H1 (cell line): ENCODE measurements at regions not wholly inside any gene's neighbourhood (a gene's known extent, or its start where the extent isn't known, plus 50 kb on each side); places are given as distances from the start of the nearest gene placed in this dataset.

Experiments
- CTCF ChIA-PET: fragments of 300-600 bp; sonication (Branson Sonifier 250); formaldehyde crosslinking; loops from one replicate; lab custom pipeline; 2021; ENCODE audit not compliant: partially characterized antibody; lab: Charles Lee
- POLR2A ChIA-PET: fragments of 300-600 bp; sonication (Branson Sonifier 250); formaldehyde crosslinking; loops from one replicate; lab custom pipeline; 2021; ENCODE audit warnings: inconsistent platforms; ENCODE audit not compliant: partially characterized antibody; lab: Charles Lee
- DNase-seq, 2 experiments: peaks; one replicate each; pipeline versions ENCODE4 v3.0.0 to v3.0.0-alpha.2; 2010 to 2022; ENCODE audit warnings: low spot score in 2 of 2, low read depth in 1 of 2, mixed read lengths in 1 of 2
- FAIRE-seq: peaks from 2 replicates; lab custom pipeline; 2011; peaks lifted over from hg19 to GRCh38; lab: Jason Lieb, UNC
- H2AFZ ChIP-seq: 2 replicates; pipeline ENCODE4 v1.8.1; 2012; ENCODE audit warnings: low read length, inconsistent platforms
- H2AK5ac ChIP-seq: 2 replicates; pipeline ENCODE4 v1.6.1; 2013; ENCODE audit warnings: low read depth, low read length
- H2BK120ac ChIP-seq: replicated peaks from 2 replicates; pipeline ENCODE3; 2013; ENCODE audit warnings: low read depth, low read length, inconsistent platforms
- H2BK12ac ChIP-seq: 2 replicates; pipeline ENCODE4 v1.6.1; 2013; ENCODE audit warnings: low read depth, low read length
- H2BK15ac ChIP-seq: 2 replicates; pipeline ENCODE4 v1.6.1; 2013; ENCODE audit warnings: low read length
- H2BK20ac ChIP-seq: 2 replicates; pipeline ENCODE4 v1.6.1; 2013; ENCODE audit warnings: low read length
- H2BK5ac ChIP-seq: 2 replicates; pipeline ENCODE4 v1.6.1; 2013; ENCODE audit warnings: low read depth, low read length
- H3K14ac ChIP-seq: 2 replicates; pipeline ENCODE4 v1.6.1; 2013; ENCODE audit warnings: inconsistent platforms; ENCODE audit not compliant: insufficient read length
- H3K18ac ChIP-seq: 2 replicates; pipeline ENCODE4 v1.6.1; 2013; ENCODE audit warnings: low read length; ENCODE audit errors: extremely low read depth
- H3K23ac ChIP-seq: 2 replicates; pipeline ENCODE4 v1.6.1; 2013; ENCODE audit warnings: inconsistent platforms; ENCODE audit not compliant: insufficient read length
- H3K23me2 ChIP-seq: 2 replicates; pipeline ENCODE4 v1.6.1; 2013; ENCODE audit warnings: low read depth, low read length
- H3K27ac ChIP-seq: 2 replicates; pipeline ENCODE4 v1.6.1; 2011; ENCODE audit warnings: low read depth, low read length, inconsistent platforms
- H3K27me3 ChIP-seq, 4 experiments: replicated peaks in 1 of 4; 1 replicate in 1 of 4; 2 replicates in 3 of 4; pipeline versions ENCODE4 v1.6.1 to v1.8.1; 2011 to 2013; ENCODE audit warnings: low read length in 3 of 4, mild to moderate bottlenecking in 3 of 4, inconsistent platforms in 2 of 4, mixed read lengths in 2 of 4, moderate library complexity in 1 of 4; ENCODE audit not compliant: control insufficient read depth in 3 of 4, insufficient read depth in 3 of 4; ENCODE audit errors: extremely low read depth in 1 of 4
- H3K36me3 ChIP-seq, 4 experiments: 2 replicates each; pipeline versions ENCODE4 v1.6.1 to v1.8.1; 2011 to 2013; ENCODE audit warnings: mild to moderate bottlenecking in 4 of 4, low read length in 3 of 4, moderate library complexity in 2 of 4, control low read depth in 1 of 4, inconsistent platforms in 1 of 4; ENCODE audit not compliant: insufficient read depth in 4 of 4, control insufficient read depth in 2 of 4
- H3K4ac ChIP-seq: replicated peaks from 2 replicates; pipeline ENCODE3; 2013; ENCODE audit warnings: low read length, low read depth, mixed read lengths, inconsistent platforms; ENCODE audit not compliant: insufficient read length
- H3K4me1 ChIP-seq, 4 experiments: replicated peaks in 1 of 4; 1 replicate in 1 of 4; 2 replicates in 3 of 4; pipeline versions ENCODE4 v1.6.1 to v1.8.1; 2011 to 2013; ENCODE audit warnings: low read length in 3 of 4, inconsistent platforms in 2 of 4, mixed read lengths in 1 of 4; ENCODE audit not compliant: insufficient read depth in 4 of 4, control insufficient read depth in 3 of 4
- H3K4me2 ChIP-seq, 2 experiments: 2 replicates each; pipeline versions ENCODE4 v1.6.1 to v1.8.1; 2011 to 2013; ENCODE audit warnings: low read depth in 2 of 2, low read length in 2 of 2, control low read depth in 1 of 2, inconsistent platforms in 1 of 2, mild to moderate bottlenecking in 1 of 2; ENCODE audit not compliant: insufficient read depth in 1 of 2
- H3K4me3 ChIP-seq, 4 experiments: fragments of 200-600, 300-600 bp in 1 of 4; sonication (generic), shearing (Covaris generic), sonication (Bioruptor Twin) in 1 of 4; 2 replicates each; pipeline versions ENCODE4 v1.5.1 to v1.8.1; 2011 to 2016; ENCODE audit warnings: low read length in 4 of 4, low read depth in 3 of 4, control low read depth in 2 of 4, inconsistent platforms in 2 of 4, mild to moderate bottlenecking in 2 of 4, mixed read lengths in 1 of 4, moderate library complexity in 1 of 4; ENCODE audit not compliant: insufficient read depth in 2 of 4; ENCODE audit errors: extremely low read depth in 1 of 4
- H3K56ac ChIP-seq: replicated peaks from 2 replicates; pipeline ENCODE3; 2013; ENCODE audit warnings: low read depth, mild to moderate bottlenecking, mixed read lengths, low read length, inconsistent platforms; ENCODE audit not compliant: insufficient read length
- H3K79me1 ChIP-seq: 2 replicates; pipeline ENCODE4 v1.6.1; 2013; ENCODE audit warnings: low read depth, low read length, control low read depth
- H3K79me2 ChIP-seq, 2 experiments: 2 replicates each; pipeline versions ENCODE4 v1.6.1 to v1.8.1; 2012 to 2013; ENCODE audit warnings: low read length in 2 of 2, mild to moderate bottlenecking in 2 of 2, inconsistent platforms in 1 of 2; ENCODE audit not compliant: insufficient read depth in 2 of 2, control insufficient read depth in 1 of 2
- H3K9ac ChIP-seq, 4 experiments: replicated peaks in 1 of 4; 1 replicate in 1 of 4; 2 replicates in 3 of 4; pipeline versions ENCODE4 v1.6.1 to v1.8.1; 2011 to 2013; ENCODE audit warnings: low read depth in 3 of 4, low read length in 3 of 4, control low read depth in 2 of 4, mild to moderate bottlenecking in 2 of 4, moderate library complexity in 2 of 4, inconsistent platforms in 1 of 4; ENCODE audit errors: extremely low read depth in 1 of 4
- H3K9me3 ChIP-seq, 2 experiments: 2 replicates each; pipeline versions ENCODE4 v1.6.1 to v1.8.1; 2012 to 2013; ENCODE audit warnings: mild to moderate bottlenecking in 2 of 2, moderate library complexity in 2 of 2, control low read depth in 1 of 2, inconsistent platforms in 1 of 2, low read depth in 1 of 2, low read length in 1 of 2, mixed read lengths in 1 of 2; ENCODE audit not compliant: insufficient read depth in 2 of 2
- H4K20me1 ChIP-seq, 2 experiments: replicated peaks in 1 of 2; 2 replicates each; pipeline versions ENCODE3 to v1.8.1; 2011 to 2013; ENCODE audit warnings: inconsistent platforms in 2 of 2, low read length in 2 of 2, mild to moderate bottlenecking in 1 of 2; ENCODE audit not compliant: insufficient read depth in 2 of 2, control insufficient read depth in 1 of 2
- H4K5ac ChIP-seq: 2 replicates; pipeline ENCODE4 v1.6.1; 2013; ENCODE audit warnings: low read length, low read depth, mixed read lengths, inconsistent platforms; ENCODE audit not compliant: insufficient read length
- H4K8ac ChIP-seq: 2 replicates; pipeline ENCODE4 v1.8.0; 2013; ENCODE audit warnings: mild to moderate bottlenecking, moderate library complexity, low read length, inconsistent platforms; ENCODE audit not compliant: insufficient read depth; ENCODE audit errors: extremely low read depth
- H4K91ac ChIP-seq: replicated peaks from 2 replicates; pipeline ENCODE3; 2013; ENCODE audit warnings: low read length, mixed read lengths, inconsistent platforms; ENCODE audit not compliant: insufficient read length
- POLR2A ChIP-seq, 2 experiments: IDR thresholded peaks; 1 replicate in 1 of 2; 2 replicates in 1 of 2; pipeline ENCODE4 v1.6.1; 2011; ENCODE audit warnings: low read depth in 2 of 2, low read length in 2 of 2, mild to moderate bottlenecking in 2 of 2; ENCODE audit errors: control extremely low read depth in 1 of 2
- RFX5 ChIP-seq: IDR thresholded peaks from 2 replicates; pipeline ENCODE4 v1.6.1; 2011; ENCODE audit warnings: low read depth, low read length, improper control_type of control experiment, borderline replicate concordance
- WGBS, 2 experiments: shearing (Covaris generic) in 1 of 2; methylation state at CpG; one replicate each; pipeline versions ENCODE4 v1.1.6 to v1.1.7; 2013 to 2015; ENCODE audit warnings: low lambda C conversion rate in 2 of 2, mixed read lengths in 2 of 2, inconsistent platforms in 1 of 2, low coverage in 1 of 2, missing lambda C conversion rate in 1 of 2; ENCODE audit not compliant: insufficient replicate concordance in 2 of 2, insufficient coverage in 1 of 2, insufficient read length in 1 of 2; ENCODE audit errors: extremely low coverage in 1 of 2, missing lambda C conversion rate in 1 of 2; 5-methylcytosine and 5-hydroxymethylcytosine counted together

- H3K79me2 ChIP-seq, result no peaks in the 10 kb centered on the region
- H3K4me2 ChIP-seq, result no peak overlapping the region
- H3K4ac ChIP-seq, result no peak overlapping the region
- TF ChIP-seq RFX5 (peak; percentile 64; the same call in 1 of the 2 replicates), POLR2A (IDR thresholded peaks at IDR 0.05; ENCODE audit: control extremely low read depth in 1 of 2, low read depth in 2 of 2, low read length in 2 of 2) (no peak)
- no peak overlapping the region for H4K91ac ChIP-seq
- no peaks in the 10 kb centered on the region for H4K20me1 ChIP-seq
- H3K27me3 ChIP-seq, result no peaks in the 10 kb centered on the region
- H2BK120ac ChIP-seq, result no peak overlapping the region
- H2BK5ac ChIP-seq, result no peak overlapping the region
- H2AFZ ChIP-seq, result no peak overlapping the region
- ChIA-PET POLR2A (no interaction called here), CTCF (interaction anchor here (0.6 kb wide), 1 partner anchor 42 kb away, joined by 4 read pairs; no protein-coding TSS in a partner anchor)
- no peaks in the 10 kb centered on the region for H3K23me2 ChIP-seq
- no peaks in the 10 kb centered on the region for H3K4me1 ChIP-seq
- H3K14ac ChIP-seq, result no peak overlapping the region
- H2AK5ac ChIP-seq, result no peak overlapping the region
- H3K18ac ChIP-seq, result no peak overlapping the region
- no peak overlapping the region for H4K8ac ChIP-seq
- H2BK15ac ChIP-seq, result no peak overlapping the region
- DNase-seq (no peak), FAIRE-seq (no peak)
- no peak overlapping the region for H3K56ac ChIP-seq
- H3K27ac ChIP-seq, result no peak overlapping the region
- no peak overlapping the region for H2BK12ac ChIP-seq
- no peaks in the 10 kb centered on the region for H3K36me3 ChIP-seq
- no peak overlapping the region for H3K9ac ChIP-seq
- no peaks in the 10 kb centered on the region for H3K9me3 ChIP-seq
- WGBS, 2 experiments, result 88% methylated on average over 2 of the region's 2 CpGs; no CpG with 5 or more reads in 1 of the 2 experiments
- H4K5ac ChIP-seq, result no peak overlapping the region
- no peak overlapping the region for H3K23ac ChIP-seq
- no peaks in the 10 kb centered on the region for H3K79me1 ChIP-seq
- H2BK20ac ChIP-seq, result no peak overlapping the region
- no peak overlapping the region for H3K4me3 ChIP-seq
These were observed 1409.0 kb downstream of the PLA2G4A start for GRCh38 chr1:188237573-188238348.
